Vagina (tissue), 2 donors: ENCODE measurements at regions not wholly inside any gene's neighbourhood (a gene's known extent, or its start where the extent isn't known, plus 50 kb on each side); places are given as distances from the start of the nearest gene placed in this dataset.

Experiments
- POLR2A ChIP-seq, 2 donors: fragments of 450-650 bp; IDR thresholded peaks; one replicate each; pipeline ENCODE4 v1.6.1; 2017; ENCODE audit warnings: antibody characterized with exemption in 2 of 2, mild to moderate bottlenecking in 2 of 2, moderate library complexity in 2 of 2
- POLR2AphosphoS5 ChIP-seq, 2 donors: sonication (generic); formaldehyde crosslinking; IDR thresholded peaks; one replicate each; pipeline ENCODE4 v1.9.0; 2017; ENCODE audit warnings: antibody characterized with exemption in 2 of 2, mild to moderate bottlenecking in 2 of 2, low read depth in 1 of 2; ENCODE audit not compliant: insufficient read depth in 1 of 2
- TF ChIP-seq, protein P1 (sequence below), 3 experiments: fragments of 450-650 bp in 2 of 3; fragments of 200-600 bp in 1 of 3; sonication (generic) in 1 of 3; IDR thresholded peaks; one replicate each; pipeline ENCODE4 v1.5.1; 2017 to 2019; ENCODE audit warnings: antibody characterized with exemption in 3 of 3, mild to moderate bottlenecking in 2 of 3, moderate library complexity in 2 of 3

- TF ChIP-seq, protein P1, sequence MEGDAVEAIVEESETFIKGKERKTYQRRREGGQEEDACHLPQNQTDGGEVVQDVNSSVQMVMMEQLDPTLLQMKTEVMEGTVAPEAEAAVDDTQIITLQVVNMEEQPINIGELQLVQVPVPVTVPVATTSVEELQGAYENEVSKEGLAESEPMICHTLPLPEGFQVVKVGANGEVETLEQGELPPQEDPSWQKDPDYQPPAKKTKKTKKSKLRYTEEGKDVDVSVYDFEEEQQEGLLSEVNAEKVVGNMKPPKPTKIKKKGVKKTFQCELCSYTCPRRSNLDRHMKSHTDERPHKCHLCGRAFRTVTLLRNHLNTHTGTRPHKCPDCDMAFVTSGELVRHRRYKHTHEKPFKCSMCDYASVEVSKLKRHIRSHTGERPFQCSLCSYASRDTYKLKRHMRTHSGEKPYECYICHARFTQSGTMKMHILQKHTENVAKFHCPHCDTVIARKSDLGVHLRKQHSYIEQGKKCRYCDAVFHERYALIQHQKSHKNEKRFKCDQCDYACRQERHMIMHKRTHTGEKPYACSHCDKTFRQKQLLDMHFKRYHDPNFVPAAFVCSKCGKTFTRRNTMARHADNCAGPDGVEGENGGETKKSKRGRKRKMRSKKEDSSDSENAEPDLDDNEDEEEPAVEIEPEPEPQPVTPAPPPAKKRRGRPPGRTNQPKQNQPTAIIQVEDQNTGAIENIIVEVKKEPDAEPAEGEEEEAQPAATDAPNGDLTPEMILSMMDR (IDR thresholded peaks at IDR 0.05), result no peak
- TF ChIP-seq POLR2AphosphoS5 (IDR thresholded peaks at IDR 0.05; ENCODE audit: insufficient read depth in 1 of 2, low read depth in 1 of 2), result no peak
- TF ChIP-seq POLR2A (IDR thresholded peaks at IDR 0.05), result no peak
These were observed 242.4 kb downstream of the LURAP1L start for GRCh38 chr9:13017260-13017659.
